Heart left ventricle (tissue), 16 donors: ENCODE measurements at regions not wholly inside any gene's neighbourhood (a gene's known extent, or its start where the extent isn't known, plus 50 kb on each side); places are given as distances from the start of the nearest gene placed in this dataset.

ENCODE experiments used
- ATAC-seq, 4 donors: fragments of 200-7000 bp; cut with Tn5 transposase; one replicate each; pipeline ENCODE4 v1.9.1; 2020 to 2022; ENCODE audit warnings: moderate library complexity in 4 of 4, mild to moderate bottlenecking in 3 of 4, moderate number of reproducible peaks in 1 of 4
- DNase-seq, 5 donors: peaks; one replicate each; pipeline ENCODE4 v3.0.0-alpha.2; 2020
- H3K27ac ChIP-seq, 12 donors: fragments of 200-600 bp; sonication (generic) in 4 of 12; one replicate each; pipeline versions ENCODE4 v1.5.0 to v1.8.0; 2016 to 2022; ENCODE audit warnings: mild to moderate bottlenecking in 2 of 12
- H3K27me3 ChIP-seq, 9 donors: fragments of 200-600 bp; sonication (generic) in 2 of 9; one replicate each; pipeline versions ENCODE4 v1.5.1 to v1.8.0; 2016 to 2022; ENCODE audit warnings: mild to moderate bottlenecking in 3 of 9
- H3K36me3 ChIP-seq, 9 donors: fragments of 200-600 bp; sonication (generic) in 2 of 9; one replicate each; pipeline versions ENCODE4 v1.5.0 to v1.8.0; 2018 to 2022; ENCODE audit warnings: mild to moderate bottlenecking in 2 of 9
- H3K4me1 ChIP-seq, 12 donors: fragments of 200-600 bp; sonication (generic) in 4 of 12; one replicate each; pipeline versions ENCODE4 v1.5.0 to v1.8.0; 2016 to 2022; ENCODE audit warnings: mild to moderate bottlenecking in 3 of 12
- H3K4me3 ChIP-seq, 12 donors: fragments of 200-600 bp; sonication (generic) in 4 of 12; one replicate each; pipeline versions ENCODE4 v1.5.0 to v1.8.0; 2017 to 2022; ENCODE audit warnings: mild to moderate bottlenecking in 9 of 12, moderate library complexity in 4 of 12
- H3K9me3 ChIP-seq, 12 donors: fragments of 200-600 bp; sonication (generic) in 4 of 12; one replicate each; pipeline versions ENCODE4 v1.5.0 to v1.8.0; 2016 to 2022; ENCODE audit warnings: mild to moderate bottlenecking in 1 of 12
- CTCF ChIP-seq, 12 donors: fragments of 200-600 bp; sonication (generic) in 4 of 12; IDR thresholded peaks; one replicate each; pipeline versions ENCODE4 v1.5.0 to v1.8.0; 2018 to 2022; ENCODE audit warnings: antibody characterized with exemption in 12 of 12, mild to moderate bottlenecking in 5 of 12
- POLR2A ChIP-seq, 2 donors: fragments of 450-650 bp; IDR thresholded peaks; one replicate each; pipeline ENCODE4 v1.6.1; 2017; ENCODE audit warnings: antibody characterized with exemption in 2 of 2, mild to moderate bottlenecking in 2 of 2, moderate library complexity in 2 of 2
- WGBS, 4 donors: extraction: QIAGEN DNeasy Blood & Tissue Kit in 2 of 4; methylation state at CpG; one replicate each; pipeline versions ENCODE4 v1.1.5 to v1.1.7; 2013 to 2018; 5-methylcytosine and 5-hydroxymethylcytosine counted together
- intact Hi-C, 10 donors: fragments of 100-400 bp; cut with DNase I; formaldehyde crosslinking; loops; one replicate each; pipeline versions ENCODE4 v1.11.1 to v1.14.2; 2022
- donor health status: ischemic (EF 13 %, LVEDD 7.1; RV severe dilation, severe dysfunction).
- donor health status: healthy with polysubstance abuse.
- donor health status: DM: no; HTN: yes; CAD: no.
- donor health status: DM: no; HTN: no; CAD: no.
- donor health status: ischemic (EF 25% LVEDD 6.9; RV normal size, moderate dysfunction).
- donor health status: ischemic (EF 25% LVEDD 5.7; RV mildly dilated, moderate dysfunction).
- donor health status: healthy.
- donor health status: DM: yes; HTN: yes; CAD: no.
- donor health status: ischemic (EF 35%, LVEDD 5.7; RV mildly dilated, moderate dysfunction).
- donor health status: nonischemic (EF 11% LVEDD 7.7; RV severe dilation, severe dysfunction).
- donor health status: DM: yes; HTN: yes; CAD: no.
- donor health status: PGD.
- donor health status: ischemic (EF 29% LVEDD 5.4; RV normal size, mild dysfunction).
- donor health status: nonischemic (EF 23%, LVEDD 6.1; RV moderate dilation, normal function).

GRCh38 chr2:122423934-122424333 lies 668.5 kb downstream of the TSN start:
- 66 to 87% (median 80%) methylated on average over 4 of the region's 4 CpGs for WGBS, 4 donors
- no peaks in the 10 kb centered on the region for H3K36me3 ChIP-seq
- no peaks in the 10 kb centered on the region for H3K4me1 ChIP-seq
- DNase-seq (no peak), ATAC-seq (no peak)
- TF ChIP-seq CTCF (IDR thresholded peaks at IDR 0.05) (no peak), POLR2A (IDR thresholded peaks at IDR 0.05) (no peak)
- no peak overlapping the region for H3K4me3 ChIP-seq
- no peak overlapping the region for H3K27ac ChIP-seq
- H3K9me3 ChIP-seq = no peaks in the 10 kb centered on the region
- intact Hi-C loops = no loop called here
- H3K27me3 ChIP-seq = no peaks in the 10 kb centered on the region

GRCh38 chr2:122433123-122433754 lies 677.8 kb downstream of the TSN start:
- H3K36me3 ChIP-seq = no peaks in the 10 kb centered on the region
- H3K4me1 ChIP-seq = no peaks in the 10 kb centered on the region
- H3K9me3 ChIP-seq = no peaks in the 10 kb centered on the region
- no peak overlapping the region for H3K27ac ChIP-seq
- 76 to 85% (median 82%) methylated on average over 8 of the region's 8 CpGs for WGBS, 4 donors
- DNase-seq = no peak
- intact Hi-C loops = no loop called here
- no peak overlapping the region for H3K4me3 ChIP-seq
- no peaks in the 10 kb centered on the region for H3K27me3 ChIP-seq
- ATAC-seq = no peak
- no peak for TF ChIP-seq POLR2A (IDR thresholded peaks at IDR 0.05)
- TF ChIP-seq CTCF (IDR thresholded peaks at IDR 0.05) = no peak

- intact Hi-C loops = loop anchor here in 1 of 10 donors (5.0 kb wide), 1 partner anchor 473 kb away; no protein-coding TSS in a partner anchor
- no peak for DNase-seq
- H3K4me3 ChIP-seq = no peak overlapping the region
- WGBS, 4 donors = 42 to 98% (median 71%) methylated on average over 1 of the region's 1 CpG
- H3K27me3 ChIP-seq = no peaks in the 10 kb centered on the region
- no peak overlapping the region for H3K27ac ChIP-seq
- H3K9me3 ChIP-seq = peaks cover 0 to 16% (median 0%) of the 10 kb centered on the region in 12 donors
- H3K4me1 ChIP-seq = no peaks in the 10 kb centered on the region
- no peak for TF ChIP-seq POLR2A (IDR thresholded peaks at IDR 0.05)
- TF ChIP-seq CTCF (IDR thresholded peaks at IDR 0.05) = no peak
- no peak for ATAC-seq
- H3K36me3 ChIP-seq = no peaks in the 10 kb centered on the region
Observed at GRCh38 chr2:122445003-122445402, 689.6 kb downstream of the TSN start.

- Histone ChIP-seq H3K27ac (no peak overlapping the region), H3K4me1 (no peaks in the 10 kb centered on the region), H3K36me3 (no peaks in the 10 kb centered on the region), H3K4me3 (no peak overlapping the region), H3K9me3 (peaks cover 0 to 16% (median 0%) of the 10 kb centered on the region in 12 donors), H3K27me3 (no peaks in the 10 kb centered on the region)
- no peak for ATAC-seq
- 57 to 74% (median 68%) methylated on average over 4 of the region's 4 CpGs for WGBS, 4 donors
- no peak for TF ChIP-seq CTCF (IDR thresholded peaks at IDR 0.05)
- TF ChIP-seq POLR2A (IDR thresholded peaks at IDR 0.05) = no peak
- intact Hi-C loops = loop anchor here in 1 of 10 donors (5.0 kb wide), 1 partner anchor 474 kb away; no protein-coding TSS in a partner anchor
- DNase-seq = no peak
Observed at GRCh38 chr2:122446761-122447160, 691.3 kb downstream of the TSN start.
